ENCODE measurements at regions not wholly inside any gene's neighbourhood (a gene's known extent, or its start where the extent isn't known, plus 50 kb on each side); places are given as distances from the start of the nearest gene placed in this dataset.

DNA sequence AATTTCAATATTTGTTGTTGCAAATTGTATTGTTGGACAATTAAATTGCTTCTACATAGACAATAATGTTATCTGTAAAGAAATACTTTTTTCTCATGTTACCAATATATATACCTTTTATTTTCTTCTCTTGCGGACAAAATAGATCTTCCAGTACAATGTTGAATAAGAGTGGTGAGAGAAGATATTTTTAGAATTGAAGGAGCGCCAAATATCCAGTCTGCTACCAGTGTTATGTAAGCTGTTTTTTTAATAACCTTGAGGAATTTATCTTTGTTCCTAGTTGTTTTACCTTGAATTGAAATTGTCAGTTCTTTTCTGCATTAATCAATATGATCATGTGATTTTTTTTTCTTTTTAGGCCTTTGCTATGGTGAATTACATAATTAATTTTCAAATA, 1702.5 kb upstream of the RAG2 start:
- no peaks in the 10 kb centered on the region for H3K27me3 ChIP-seq (ENCODE audit: control insufficient read depth, insufficient read depth, low read length)
- no peak overlapping the region for H3K4me3 ChIP-seq (ENCODE audit: low read depth, low read length)
- peaks cover 7% of the 10 kb centered on the region; the same call in 1 of the 2 replicates for H3K9me3 ChIP-seq (ENCODE audit: control insufficient read depth, insufficient read depth, low read length)
- no peak for DNase-seq (ENCODE audit: low read depth, low spot score)
- CTCF ChIA-PET, result no interaction called here
- TF ChIP-seq, protein P1, sequence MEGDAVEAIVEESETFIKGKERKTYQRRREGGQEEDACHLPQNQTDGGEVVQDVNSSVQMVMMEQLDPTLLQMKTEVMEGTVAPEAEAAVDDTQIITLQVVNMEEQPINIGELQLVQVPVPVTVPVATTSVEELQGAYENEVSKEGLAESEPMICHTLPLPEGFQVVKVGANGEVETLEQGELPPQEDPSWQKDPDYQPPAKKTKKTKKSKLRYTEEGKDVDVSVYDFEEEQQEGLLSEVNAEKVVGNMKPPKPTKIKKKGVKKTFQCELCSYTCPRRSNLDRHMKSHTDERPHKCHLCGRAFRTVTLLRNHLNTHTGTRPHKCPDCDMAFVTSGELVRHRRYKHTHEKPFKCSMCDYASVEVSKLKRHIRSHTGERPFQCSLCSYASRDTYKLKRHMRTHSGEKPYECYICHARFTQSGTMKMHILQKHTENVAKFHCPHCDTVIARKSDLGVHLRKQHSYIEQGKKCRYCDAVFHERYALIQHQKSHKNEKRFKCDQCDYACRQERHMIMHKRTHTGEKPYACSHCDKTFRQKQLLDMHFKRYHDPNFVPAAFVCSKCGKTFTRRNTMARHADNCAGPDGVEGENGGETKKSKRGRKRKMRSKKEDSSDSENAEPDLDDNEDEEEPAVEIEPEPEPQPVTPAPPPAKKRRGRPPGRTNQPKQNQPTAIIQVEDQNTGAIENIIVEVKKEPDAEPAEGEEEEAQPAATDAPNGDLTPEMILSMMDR (IDR thresholded peaks at IDR 0.05; ENCODE audit: low read depth, low read length), result no peak
- H3K27ac ChIP-seq (ENCODE audit: low read depth, low read length), result no peak overlapping the region
- POLR2A ChIA-PET, result no interaction called here

DNA sequence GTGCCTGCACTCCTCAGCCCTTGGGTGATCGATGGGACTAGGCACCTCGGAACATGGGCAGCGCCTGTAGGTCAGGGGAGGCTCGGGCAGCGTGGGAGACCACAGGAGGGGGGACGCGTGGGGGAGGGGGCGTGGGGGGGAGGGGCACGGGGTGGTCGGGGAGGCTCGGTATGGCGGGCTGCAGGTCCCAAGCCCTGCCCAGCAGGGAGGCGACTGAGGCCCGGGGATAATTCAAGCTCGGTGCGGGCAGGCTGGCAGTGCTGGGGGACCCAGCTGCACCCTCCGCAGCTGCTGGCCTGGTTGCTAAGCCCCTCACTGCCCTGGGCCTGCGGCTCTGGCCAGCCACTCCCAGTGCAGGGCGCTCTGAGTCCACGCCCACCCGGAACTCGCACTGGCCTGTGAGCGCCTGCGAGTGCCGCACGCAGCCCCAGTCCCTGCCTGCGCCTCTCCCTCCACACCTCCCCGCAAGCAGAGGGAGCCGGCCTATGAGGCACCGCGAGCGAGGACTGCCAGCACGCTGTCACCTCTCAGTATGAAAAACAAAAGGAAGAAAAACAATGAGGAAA, 1698.3 kb upstream of the RAG2 start:
- no peak overlapping the region for H3K27ac ChIP-seq (ENCODE audit: low read depth, low read length)
- H3K27me3 ChIP-seq (ENCODE audit: control insufficient read depth, insufficient read depth, low read length), result no peaks in the 10 kb centered on the region
- TF ChIP-seq, protein P1 (IDR thresholded peaks at IDR 0.05; ENCODE audit: low read depth, low read length), result no peak
- H3K9me3 ChIP-seq (ENCODE audit: control insufficient read depth, insufficient read depth, low read length), result peaks cover 7% of the 10 kb centered on the region; the same call in 1 of the 2 replicates
- DNase-seq (ENCODE audit: low read depth, low spot score), result no peak
- POLR2A ChIA-PET, result no interaction called here
- CTCF ChIA-PET, result no interaction called here
- H3K4me3 ChIP-seq (ENCODE audit: low read depth, low read length), result no peak overlapping the region

DNA sequence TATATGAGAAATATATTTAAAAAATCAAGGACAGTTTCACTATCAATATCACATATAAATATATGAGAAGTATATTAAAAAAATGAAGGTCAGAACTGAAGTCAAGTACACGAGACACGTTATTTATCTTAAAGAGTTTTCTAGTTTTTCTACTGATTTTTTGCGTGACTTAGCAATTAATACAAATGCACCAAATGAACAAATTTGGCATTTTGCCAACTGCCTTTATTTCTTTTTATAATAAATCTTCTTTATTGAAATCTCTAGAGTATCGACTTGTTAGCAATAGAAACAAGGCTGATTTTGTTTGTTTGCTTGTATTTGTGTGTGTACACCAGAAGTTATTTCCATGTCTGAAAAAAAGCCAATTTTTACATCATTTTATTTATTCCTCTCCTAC, 1684.7 kb upstream of the RAG2 start:
- DNase-seq (ENCODE audit: low read depth, low spot score), result no peak
- ChIA-PET CTCF (no interaction called here), POLR2A (no interaction called here)
- no peak overlapping the region for H3K4me3 ChIP-seq (ENCODE audit: low read depth, low read length)
- no peak overlapping the region for H3K27ac ChIP-seq (ENCODE audit: low read depth, low read length)
- H3K27me3 ChIP-seq (ENCODE audit: control insufficient read depth, insufficient read depth, low read length), result no peaks in the 10 kb centered on the region
- TF ChIP-seq, protein P1 (IDR thresholded peaks at IDR 0.05; ENCODE audit: low read depth, low read length), result no peak
- H3K9me3 ChIP-seq (ENCODE audit: control insufficient read depth, insufficient read depth, low read length), result peaks cover 6% of the 10 kb centered on the region

DNA sequence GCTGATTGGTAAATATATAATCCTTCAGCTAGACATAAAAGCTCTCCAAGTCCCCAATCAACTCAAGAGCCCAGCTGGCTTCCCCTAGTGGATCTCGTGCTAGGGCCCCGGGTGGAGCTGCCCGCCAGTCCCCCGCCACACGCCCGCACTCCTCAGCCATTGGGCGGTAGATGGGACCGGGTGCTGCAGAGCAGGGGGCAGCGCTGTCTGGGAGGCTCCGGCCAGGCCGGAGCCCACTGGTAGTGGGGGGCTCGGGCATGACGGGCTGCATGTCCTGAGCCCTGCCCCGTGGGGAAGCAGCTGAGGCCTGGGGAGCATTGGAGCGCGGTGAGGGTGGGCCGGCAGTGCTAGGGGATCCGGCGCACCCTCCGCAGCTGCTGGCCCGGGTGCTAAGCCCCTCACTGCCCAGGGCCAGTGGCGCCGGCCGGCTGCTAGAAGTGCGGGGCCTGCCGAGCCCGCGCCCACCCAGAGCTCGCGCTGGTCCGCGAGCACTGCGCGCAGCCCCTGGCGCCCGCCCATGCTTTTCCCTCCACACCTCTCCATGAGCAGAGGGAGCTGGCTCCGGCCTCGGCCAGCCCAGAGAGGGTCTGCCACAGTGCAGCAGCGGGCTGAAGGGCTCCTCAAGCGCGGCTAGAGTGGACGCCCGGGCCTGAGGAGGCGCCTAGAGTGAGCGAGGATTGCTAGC, 1680.6 kb upstream of the RAG2 start:
- TF ChIP-seq, protein P1 (IDR thresholded peaks at IDR 0.05; ENCODE audit: low read depth, low read length), result no peak
- DNase-seq (ENCODE audit: low read depth, low spot score), result no peak
- H3K4me3 ChIP-seq (ENCODE audit: low read depth, low read length), result no peak overlapping the region
- ChIA-PET CTCF (no interaction called here), POLR2A (no interaction called here)
- H3K9me3 ChIP-seq (ENCODE audit: control insufficient read depth, insufficient read depth, low read length), result peaks cover 6% of the 10 kb centered on the region
- H3K27ac ChIP-seq (ENCODE audit: low read depth, low read length), result no peak overlapping the region
- H3K27me3 ChIP-seq (ENCODE audit: control insufficient read depth, insufficient read depth, low read length), result no peaks in the 10 kb centered on the region

DNA sequence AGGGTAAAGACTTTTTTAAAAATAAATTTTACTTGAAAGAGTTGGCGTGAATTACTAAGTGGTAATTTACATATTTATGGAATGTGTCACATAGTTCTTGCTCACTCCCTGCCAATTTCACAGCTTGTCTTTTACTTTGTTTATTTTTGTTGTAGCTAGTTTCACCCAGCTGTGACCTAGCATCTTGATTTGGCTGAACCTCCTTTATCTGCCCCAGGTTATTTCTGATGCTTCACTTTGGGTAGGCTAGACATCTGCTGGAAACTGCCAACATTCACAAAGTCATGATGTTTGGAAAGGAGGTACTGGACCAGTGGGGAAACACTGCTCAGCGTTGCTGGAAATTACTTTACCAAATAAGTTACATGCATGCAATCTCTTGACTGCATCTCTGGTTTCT, 1676.0 kb upstream of the RAG2 start:
- CTCF ChIA-PET, result no interaction called here
- TF ChIP-seq, protein P1 (IDR thresholded peaks at IDR 0.05; ENCODE audit: low read depth, low read length), result no peak

More for the DNA sequence above, 1676.0 kb upstream of the RAG2 start:
- no peak for DNase-seq (ENCODE audit: low read depth, low spot score)
- H3K27ac ChIP-seq (ENCODE audit: low read depth, low read length), result no peak overlapping the region
- peaks cover 10% of the 10 kb centered on the region for H3K9me3 ChIP-seq (ENCODE audit: control insufficient read depth, insufficient read depth, low read length)
- H3K27me3 ChIP-seq (ENCODE audit: control insufficient read depth, insufficient read depth, low read length), result no peaks in the 10 kb centered on the region
- POLR2A ChIA-PET, result no interaction called here
- no peak overlapping the region for H3K4me3 ChIP-seq (ENCODE audit: low read depth, low read length)
